ENCODE measurements at regions not wholly inside any gene's neighbourhood (a gene's known extent, or its start where the extent isn't known, plus 50 kb on each side); places are given as distances from the start of the nearest gene placed in this dataset.

DNA sequence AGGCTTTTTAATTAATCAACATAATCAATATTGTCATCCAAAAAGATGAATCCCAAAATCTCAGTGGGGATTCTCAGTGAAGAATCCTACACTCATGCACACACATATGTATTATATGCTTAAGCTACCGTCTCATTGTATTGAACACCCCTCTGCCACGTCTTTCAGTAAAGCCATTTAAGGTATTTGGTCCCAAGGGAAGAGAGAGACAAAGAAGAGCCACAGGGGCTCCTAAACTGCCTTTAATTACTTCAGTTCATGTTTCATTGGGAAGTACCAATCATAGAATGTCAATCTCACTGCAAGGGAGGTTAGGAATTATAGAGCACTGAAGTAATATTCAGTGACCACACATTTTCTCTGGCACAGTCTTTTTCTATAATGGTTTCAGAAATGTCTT is 388.6 kb upstream of the NEGR1 start:
- H3K4me1 ChIP-seq = no peaks in the 10 kb centered on the region
- intact Hi-C loops (cut with DNase I; ENCODE audit: low total_unique reads) = no loop called here
- no peak for TF ChIP-seq POLR2A (IDR thresholded peaks at IDR 0.05)
- TF ChIP-seq, protein P1, sequence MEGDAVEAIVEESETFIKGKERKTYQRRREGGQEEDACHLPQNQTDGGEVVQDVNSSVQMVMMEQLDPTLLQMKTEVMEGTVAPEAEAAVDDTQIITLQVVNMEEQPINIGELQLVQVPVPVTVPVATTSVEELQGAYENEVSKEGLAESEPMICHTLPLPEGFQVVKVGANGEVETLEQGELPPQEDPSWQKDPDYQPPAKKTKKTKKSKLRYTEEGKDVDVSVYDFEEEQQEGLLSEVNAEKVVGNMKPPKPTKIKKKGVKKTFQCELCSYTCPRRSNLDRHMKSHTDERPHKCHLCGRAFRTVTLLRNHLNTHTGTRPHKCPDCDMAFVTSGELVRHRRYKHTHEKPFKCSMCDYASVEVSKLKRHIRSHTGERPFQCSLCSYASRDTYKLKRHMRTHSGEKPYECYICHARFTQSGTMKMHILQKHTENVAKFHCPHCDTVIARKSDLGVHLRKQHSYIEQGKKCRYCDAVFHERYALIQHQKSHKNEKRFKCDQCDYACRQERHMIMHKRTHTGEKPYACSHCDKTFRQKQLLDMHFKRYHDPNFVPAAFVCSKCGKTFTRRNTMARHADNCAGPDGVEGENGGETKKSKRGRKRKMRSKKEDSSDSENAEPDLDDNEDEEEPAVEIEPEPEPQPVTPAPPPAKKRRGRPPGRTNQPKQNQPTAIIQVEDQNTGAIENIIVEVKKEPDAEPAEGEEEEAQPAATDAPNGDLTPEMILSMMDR (IDR thresholded peaks at IDR 0.05) = no peak
- H3K27me3 ChIP-seq = no peaks in the 10 kb centered on the region
- no peak overlapping the region for H3K27ac ChIP-seq
- H3K36me3 ChIP-seq = no peaks in the 10 kb centered on the region
- H3K4me3 ChIP-seq = no peak overlapping the region
- DNase-seq = no peak
- H3K9me3 ChIP-seq = no peaks in the 10 kb centered on the region

DNA sequence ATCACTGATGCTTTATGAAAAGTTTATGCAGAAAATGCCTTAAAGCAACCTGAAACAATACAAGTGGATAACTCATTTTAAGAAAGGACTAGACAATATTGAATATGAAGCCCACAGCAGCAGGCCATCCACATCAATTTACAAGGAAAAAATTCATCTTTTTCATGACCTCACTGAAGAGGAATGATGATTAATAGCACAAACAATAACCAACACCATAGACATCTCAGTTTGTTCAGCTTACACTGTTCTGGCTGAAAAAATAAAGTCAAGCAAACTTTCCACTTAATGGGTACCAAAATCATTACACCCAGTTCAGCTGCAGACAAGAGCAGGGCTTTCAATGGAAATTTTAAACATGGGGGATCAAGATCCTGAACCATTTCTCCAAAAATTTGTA is 380.6 kb upstream of the NEGR1 start:
- Histone ChIP-seq H3K4me1 (no peaks in the 10 kb centered on the region), H3K36me3 (no peaks in the 10 kb centered on the region), H3K27ac (no peak overlapping the region), H3K27me3 (no peaks in the 10 kb centered on the region), H3K9me3 (no peaks in the 10 kb centered on the region), H3K4me3 (no peak overlapping the region)
- DNase-seq = no peak
- TF ChIP-seq, protein P1 (IDR thresholded peaks at IDR 0.05) = no peak
- no peak for TF ChIP-seq POLR2A (IDR thresholded peaks at IDR 0.05)
- intact Hi-C loops (cut with DNase I; ENCODE audit: low total_unique reads) = no loop called here

DNA sequence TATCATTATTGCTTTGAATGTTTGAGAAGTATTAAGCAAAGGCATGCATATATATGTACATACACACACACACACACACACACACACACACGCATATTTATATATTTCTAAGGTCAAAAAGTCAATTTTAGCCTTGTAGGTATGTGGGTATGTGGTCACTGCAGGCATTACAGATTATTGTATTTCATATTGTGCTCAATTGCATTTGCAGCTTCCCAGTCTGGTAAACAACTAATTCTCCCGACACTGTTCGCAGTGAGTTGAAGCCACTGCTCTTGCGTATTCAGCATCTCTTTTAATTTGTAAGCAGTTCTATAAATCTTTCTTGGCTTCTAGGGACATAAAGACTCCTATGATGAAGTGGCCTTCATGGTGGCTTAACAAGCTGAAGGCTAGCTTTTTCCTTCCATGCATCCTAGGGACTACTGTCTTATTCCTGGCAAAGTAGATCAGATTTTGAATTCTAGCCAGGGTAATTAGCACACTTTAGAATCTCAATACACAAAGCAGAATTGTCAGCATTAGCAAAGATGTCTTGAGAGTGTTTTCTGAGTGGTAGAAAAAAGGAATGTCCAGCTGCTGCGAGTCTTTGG is 368.6 kb upstream of the NEGR1 start:
- H3K27ac ChIP-seq = no peak overlapping the region
- no peaks in the 10 kb centered on the region for H3K36me3 ChIP-seq
- DNase-seq = no peak
- H3K4me3 ChIP-seq = no peak overlapping the region
- TF ChIP-seq, protein P1 (IDR thresholded peaks at IDR 0.05) = no peak
- no peak for TF ChIP-seq POLR2A (IDR thresholded peaks at IDR 0.05)
- no peaks in the 10 kb centered on the region for H3K4me1 ChIP-seq
- peaks cover 0 to 2% of the 10 kb centered on the region in 2 donors for H3K27me3 ChIP-seq
- no peaks in the 10 kb centered on the region for H3K9me3 ChIP-seq
- intact Hi-C loops (cut with DNase I; ENCODE audit: low total_unique reads) = no loop called here

DNA sequence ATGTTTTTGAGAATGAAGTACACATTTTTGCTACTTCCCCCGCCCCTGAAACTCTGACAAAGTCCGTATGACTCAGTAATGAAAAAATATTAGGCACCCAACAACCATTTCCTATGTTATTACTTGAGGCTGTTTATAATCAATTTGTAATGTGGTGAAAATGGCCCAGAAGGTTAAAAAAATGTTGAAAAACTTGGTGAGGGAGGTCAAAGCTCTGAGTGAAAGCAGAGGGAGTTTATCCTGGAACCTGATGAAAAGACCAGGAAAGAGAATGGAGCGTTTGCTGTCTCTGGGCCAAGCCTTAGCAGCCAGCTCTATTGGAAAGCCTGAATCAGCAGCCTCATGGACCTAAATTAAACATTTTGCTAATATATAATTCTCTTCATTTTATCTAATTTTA is 367.7 kb upstream of the NEGR1 start:
- DNase-seq = no peak
- Histone ChIP-seq H3K4me1 (no peaks in the 10 kb centered on the region), H3K9me3 (no peaks in the 10 kb centered on the region), H3K27me3 (peaks cover 0 to 2% of the 10 kb centered on the region in 2 donors), H3K4me3 (no peak overlapping the region), H3K36me3 (no peaks in the 10 kb centered on the region), H3K27ac (no peak overlapping the region)
- TF ChIP-seq POLR2A (IDR thresholded peaks at IDR 0.05) = no peak
- TF ChIP-seq, protein P1 (IDR thresholded peaks at IDR 0.05) = no peak
- intact Hi-C loops (cut with DNase I; ENCODE audit: low total_unique reads) = no loop called here

DNA sequence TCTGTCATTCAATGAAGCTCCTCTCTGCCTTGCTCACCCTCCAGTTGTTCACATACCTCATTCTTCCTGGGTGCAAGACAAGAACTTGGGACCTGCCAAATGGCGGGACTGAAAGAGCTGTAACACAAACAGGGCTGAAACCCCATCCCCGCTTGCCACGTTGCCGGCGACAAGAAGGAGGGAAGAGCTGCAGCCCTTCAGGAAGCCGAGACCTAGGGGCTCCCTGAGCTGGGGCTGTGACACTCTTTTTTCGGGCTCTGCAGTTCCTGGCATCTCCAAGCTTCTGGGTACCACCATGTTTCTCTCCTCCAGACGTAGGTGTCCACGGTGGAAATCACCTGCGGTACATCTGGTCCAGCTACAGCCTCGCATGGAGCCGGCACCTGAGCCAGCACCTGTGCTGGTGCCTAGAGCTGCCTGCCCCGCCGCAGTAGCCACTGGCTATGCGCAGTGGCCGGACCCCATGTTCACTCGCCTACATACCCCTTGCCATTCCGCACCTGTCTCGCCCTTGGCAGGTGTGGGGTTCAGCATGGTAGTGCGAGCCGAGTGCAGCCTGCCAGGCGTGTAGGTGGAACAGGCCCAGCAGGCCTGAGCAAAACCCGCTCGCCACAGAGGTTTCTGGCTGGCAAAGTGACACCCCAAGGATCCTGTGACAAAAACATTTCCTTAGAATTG is 367.0 kb upstream of the NEGR1 start:
- DNase-seq = no peak
- no peaks in the 10 kb centered on the region for H3K36me3 ChIP-seq
- no peaks in the 10 kb centered on the region for H3K9me3 ChIP-seq
- no peak overlapping the region for H3K4me3 ChIP-seq
- intact Hi-C loops (cut with DNase I; ENCODE audit: low total_unique reads) = no loop called here
- peaks cover 0 to 2% of the 10 kb centered on the region in 2 donors for H3K27me3 ChIP-seq
- TF ChIP-seq, protein P1 (IDR thresholded peaks at IDR 0.05) = no peak
- no peak for TF ChIP-seq POLR2A (IDR thresholded peaks at IDR 0.05)
- H3K27ac ChIP-seq = no peak overlapping the region
- no peaks in the 10 kb centered on the region for H3K4me1 ChIP-seq

Data from uterus (tissue), 3 donors.